H1 (cell line): ENCODE measurements at regions not wholly inside any gene's neighbourhood (a gene's known extent, or its start where the extent isn't known, plus 50 kb on each side); places are given as distances from the start of the nearest gene placed in this dataset.

ENCODE experiments used
- CTCF ChIA-PET: fragments of 300-600 bp; sonication (Branson Sonifier 250); formaldehyde crosslinking; loops from one replicate; lab custom pipeline; 2021; ENCODE audit not compliant: partially characterized antibody; lab: Charles Lee
- POLR2A ChIA-PET: fragments of 300-600 bp; sonication (Branson Sonifier 250); formaldehyde crosslinking; loops from one replicate; lab custom pipeline; 2021; ENCODE audit warnings: inconsistent platforms; ENCODE audit not compliant: partially characterized antibody; lab: Charles Lee
- DNase-seq, 2 experiments: peaks; one replicate each; pipeline versions ENCODE4 v3.0.0 to v3.0.0-alpha.2; 2010 to 2022; ENCODE audit warnings: low spot score in 2 of 2, low read depth in 1 of 2, mixed read lengths in 1 of 2
- FAIRE-seq: peaks from 2 replicates; lab custom pipeline; 2011; peaks lifted over from hg19 to GRCh38; lab: Jason Lieb, UNC
- H2AFZ ChIP-seq: 2 replicates; pipeline ENCODE4 v1.8.1; 2012; ENCODE audit warnings: low read length, inconsistent platforms
- H2AK5ac ChIP-seq: 2 replicates; pipeline ENCODE4 v1.6.1; 2013; ENCODE audit warnings: low read depth, low read length
- H2BK120ac ChIP-seq: replicated peaks from 2 replicates; pipeline ENCODE3; 2013; ENCODE audit warnings: low read depth, low read length, inconsistent platforms
- H2BK12ac ChIP-seq: 2 replicates; pipeline ENCODE4 v1.6.1; 2013; ENCODE audit warnings: low read depth, low read length
- H2BK15ac ChIP-seq: 2 replicates; pipeline ENCODE4 v1.6.1; 2013; ENCODE audit warnings: low read length
- H2BK20ac ChIP-seq: 2 replicates; pipeline ENCODE4 v1.6.1; 2013; ENCODE audit warnings: low read length
- H2BK5ac ChIP-seq: 2 replicates; pipeline ENCODE4 v1.6.1; 2013; ENCODE audit warnings: low read depth, low read length
- H3K14ac ChIP-seq: 2 replicates; pipeline ENCODE4 v1.6.1; 2013; ENCODE audit warnings: inconsistent platforms; ENCODE audit not compliant: insufficient read length
- H3K18ac ChIP-seq: 2 replicates; pipeline ENCODE4 v1.6.1; 2013; ENCODE audit warnings: low read length; ENCODE audit errors: extremely low read depth
- H3K23ac ChIP-seq: 2 replicates; pipeline ENCODE4 v1.6.1; 2013; ENCODE audit warnings: inconsistent platforms; ENCODE audit not compliant: insufficient read length
- H3K23me2 ChIP-seq: 2 replicates; pipeline ENCODE4 v1.6.1; 2013; ENCODE audit warnings: low read depth, low read length
- H3K27ac ChIP-seq: 2 replicates; pipeline ENCODE4 v1.6.1; 2011; ENCODE audit warnings: low read depth, low read length, inconsistent platforms
- H3K27me3 ChIP-seq, 4 experiments: replicated peaks in 1 of 4; 1 replicate in 1 of 4; 2 replicates in 3 of 4; pipeline versions ENCODE4 v1.6.1 to v1.8.1; 2011 to 2013; ENCODE audit warnings: low read length in 3 of 4, mild to moderate bottlenecking in 3 of 4, inconsistent platforms in 2 of 4, mixed read lengths in 2 of 4, moderate library complexity in 1 of 4; ENCODE audit not compliant: control insufficient read depth in 3 of 4, insufficient read depth in 3 of 4; ENCODE audit errors: extremely low read depth in 1 of 4
- H3K36me3 ChIP-seq, 4 experiments: 2 replicates each; pipeline versions ENCODE4 v1.6.1 to v1.8.1; 2011 to 2013; ENCODE audit warnings: mild to moderate bottlenecking in 4 of 4, low read length in 3 of 4, moderate library complexity in 2 of 4, control low read depth in 1 of 4, inconsistent platforms in 1 of 4; ENCODE audit not compliant: insufficient read depth in 4 of 4, control insufficient read depth in 2 of 4
- H3K4ac ChIP-seq: replicated peaks from 2 replicates; pipeline ENCODE3; 2013; ENCODE audit warnings: low read length, low read depth, mixed read lengths, inconsistent platforms; ENCODE audit not compliant: insufficient read length
- H3K4me1 ChIP-seq, 4 experiments: replicated peaks in 1 of 4; 1 replicate in 1 of 4; 2 replicates in 3 of 4; pipeline versions ENCODE4 v1.6.1 to v1.8.1; 2011 to 2013; ENCODE audit warnings: low read length in 3 of 4, inconsistent platforms in 2 of 4, mixed read lengths in 1 of 4; ENCODE audit not compliant: insufficient read depth in 4 of 4, control insufficient read depth in 3 of 4
- H3K4me2 ChIP-seq, 2 experiments: 2 replicates each; pipeline versions ENCODE4 v1.6.1 to v1.8.1; 2011 to 2013; ENCODE audit warnings: low read depth in 2 of 2, low read length in 2 of 2, control low read depth in 1 of 2, inconsistent platforms in 1 of 2, mild to moderate bottlenecking in 1 of 2; ENCODE audit not compliant: insufficient read depth in 1 of 2
- H3K4me3 ChIP-seq, 4 experiments: fragments of 200-600, 300-600 bp in 1 of 4; sonication (generic), shearing (Covaris generic), sonication (Bioruptor Twin) in 1 of 4; 2 replicates each; pipeline versions ENCODE4 v1.5.1 to v1.8.1; 2011 to 2016; ENCODE audit warnings: low read length in 4 of 4, low read depth in 3 of 4, control low read depth in 2 of 4, inconsistent platforms in 2 of 4, mild to moderate bottlenecking in 2 of 4, mixed read lengths in 1 of 4, moderate library complexity in 1 of 4; ENCODE audit not compliant: insufficient read depth in 2 of 4; ENCODE audit errors: extremely low read depth in 1 of 4
- H3K56ac ChIP-seq: replicated peaks from 2 replicates; pipeline ENCODE3; 2013; ENCODE audit warnings: low read depth, mild to moderate bottlenecking, mixed read lengths, low read length, inconsistent platforms; ENCODE audit not compliant: insufficient read length
- H3K79me1 ChIP-seq: 2 replicates; pipeline ENCODE4 v1.6.1; 2013; ENCODE audit warnings: low read depth, low read length, control low read depth
- H3K79me2 ChIP-seq, 2 experiments: 2 replicates each; pipeline versions ENCODE4 v1.6.1 to v1.8.1; 2012 to 2013; ENCODE audit warnings: low read length in 2 of 2, mild to moderate bottlenecking in 2 of 2, inconsistent platforms in 1 of 2; ENCODE audit not compliant: insufficient read depth in 2 of 2, control insufficient read depth in 1 of 2
- H3K9ac ChIP-seq, 4 experiments: replicated peaks in 1 of 4; 1 replicate in 1 of 4; 2 replicates in 3 of 4; pipeline versions ENCODE4 v1.6.1 to v1.8.1; 2011 to 2013; ENCODE audit warnings: low read depth in 3 of 4, low read length in 3 of 4, control low read depth in 2 of 4, mild to moderate bottlenecking in 2 of 4, moderate library complexity in 2 of 4, inconsistent platforms in 1 of 4; ENCODE audit errors: extremely low read depth in 1 of 4
- H3K9me3 ChIP-seq, 2 experiments: 2 replicates each; pipeline versions ENCODE4 v1.6.1 to v1.8.1; 2012 to 2013; ENCODE audit warnings: mild to moderate bottlenecking in 2 of 2, moderate library complexity in 2 of 2, control low read depth in 1 of 2, inconsistent platforms in 1 of 2, low read depth in 1 of 2, low read length in 1 of 2, mixed read lengths in 1 of 2; ENCODE audit not compliant: insufficient read depth in 2 of 2
- H4K20me1 ChIP-seq, 2 experiments: replicated peaks in 1 of 2; 2 replicates each; pipeline versions ENCODE3 to v1.8.1; 2011 to 2013; ENCODE audit warnings: inconsistent platforms in 2 of 2, low read length in 2 of 2, mild to moderate bottlenecking in 1 of 2; ENCODE audit not compliant: insufficient read depth in 2 of 2, control insufficient read depth in 1 of 2
- H4K5ac ChIP-seq: 2 replicates; pipeline ENCODE4 v1.6.1; 2013; ENCODE audit warnings: low read length, low read depth, mixed read lengths, inconsistent platforms; ENCODE audit not compliant: insufficient read length
- H4K8ac ChIP-seq: 2 replicates; pipeline ENCODE4 v1.8.0; 2013; ENCODE audit warnings: mild to moderate bottlenecking, moderate library complexity, low read length, inconsistent platforms; ENCODE audit not compliant: insufficient read depth; ENCODE audit errors: extremely low read depth
- H4K91ac ChIP-seq: replicated peaks from 2 replicates; pipeline ENCODE3; 2013; ENCODE audit warnings: low read length, mixed read lengths, inconsistent platforms; ENCODE audit not compliant: insufficient read length
- ATF2 ChIP-seq: IDR thresholded peaks from 2 replicates; pipeline ENCODE4 v1.6.1; 2012; ENCODE audit warnings: low read length, inconsistent platforms
- CEBPB ChIP-seq: IDR thresholded peaks from 2 replicates; pipeline ENCODE4 v1.6.1; 2012; ENCODE audit warnings: low read depth, low read length
- CHD2 ChIP-seq: IDR thresholded peaks from 2 replicates; pipeline ENCODE4 v1.6.1; 2012; ENCODE audit warnings: low read length, improper control_type of control experiment
- EGR1 ChIP-seq: IDR thresholded peaks from 2 replicates; pipeline ENCODE4 v1.6.1; 2011; ENCODE audit warnings: low read depth, low read length, borderline replicate concordance
- GABPA ChIP-seq: IDR thresholded peaks from 2 replicates; pipeline ENCODE4 v1.6.1; 2011; ENCODE audit warnings: mild to moderate bottlenecking, low read length, moderate library complexity, borderline replicate concordance; ENCODE audit not compliant: insufficient read depth
- KDM5A ChIP-seq: fragments of 200-600 bp; IDR thresholded peaks from 2 replicates; pipeline ENCODE4 v1.7.1; 2012; ENCODE audit warnings: mild to moderate bottlenecking, low read length, inconsistent platforms, mixed read lengths
- PHF8 ChIP-seq: fragments of 200-600 bp; sonication (generic); conservative IDR thresholded peaks from 2 replicates; pipeline ENCODE4 v1.7.1; 2012; ENCODE audit warnings: low read depth, mild to moderate bottlenecking, inconsistent platforms, low read length, moderate library complexity
- POU5F1 ChIP-seq: IDR thresholded peaks from 2 replicates; pipeline ENCODE4 v1.6.1; 2011; ENCODE audit warnings: low read depth, mild to moderate bottlenecking, low read length, moderate library complexity
- RAD21 ChIP-seq, 2 experiments: IDR thresholded peaks in 1 of 2; conservative IDR thresholded peaks in 1 of 2; 2 replicates each; pipeline ENCODE4 v1.6.1; 2011; ENCODE audit warnings: low read depth in 2 of 2, low read length in 2 of 2, improper control_type of control experiment in 1 of 2, inconsistent platforms in 1 of 2, mild to moderate bottlenecking in 1 of 2, moderate library complexity in 1 of 2
- RBBP5 ChIP-seq: IDR thresholded peaks from 2 replicates; pipeline ENCODE4 v1.7.1; 2012; ENCODE audit warnings: low read depth, mild to moderate bottlenecking, inconsistent platforms, low read length, moderate library complexity, borderline replicate concordance
- RXRA ChIP-seq: IDR thresholded peaks from 2 replicates; pipeline ENCODE4 v1.6.1; 2011; ENCODE audit warnings: low read depth, mild to moderate bottlenecking, low read length, moderate library complexity; ENCODE audit not compliant: insufficient read depth
- SIRT6 ChIP-seq: IDR thresholded peaks from one replicate; pipeline ENCODE4 v1.7.1; 2012; ENCODE audit warnings: low read length, inconsistent platforms
- SP4 ChIP-seq: IDR thresholded peaks from 2 replicates; pipeline ENCODE4 v1.6.1; 2012; ENCODE audit warnings: low read length, inconsistent platforms
- TBP ChIP-seq: IDR thresholded peaks from 2 replicates; pipeline ENCODE4 v1.6.1; 2011; ENCODE audit warnings: low read depth, low read length, improper control_type of control experiment
- WGBS, 2 experiments: shearing (Covaris generic) in 1 of 2; methylation state at CpG; one replicate each; pipeline versions ENCODE4 v1.1.6 to v1.1.7; 2013 to 2015; ENCODE audit warnings: low lambda C conversion rate in 2 of 2, mixed read lengths in 2 of 2, inconsistent platforms in 1 of 2, low coverage in 1 of 2, missing lambda C conversion rate in 1 of 2; ENCODE audit not compliant: insufficient replicate concordance in 2 of 2, insufficient coverage in 1 of 2, insufficient read length in 1 of 2; ENCODE audit errors: extremely low coverage in 1 of 2, missing lambda C conversion rate in 1 of 2; 5-methylcytosine and 5-hydroxymethylcytosine counted together

GRCh38 chrX:13261348-13261747, 58.5 kb downstream of the ATXN3L start:
- Histone ChIP-seq H3K36me3 (no peaks in the 10 kb centered on the region), H3K14ac (no peak overlapping the region), H2BK12ac (no peak overlapping the region), H3K9ac (no peak overlapping the region), H3K23ac (no peak overlapping the region), H3K27ac (no peak overlapping the region), H3K4me1 (peaks cover 0 to 1% (median 0%) of the 10 kb centered on the region in 4 experiments; a peak in 1 of 7 replicates), H3K4me2 (no peak overlapping the region), H2BK15ac (no peak overlapping the region), H3K79me2 (no peaks in the 10 kb centered on the region), H3K23me2 (no peaks in the 10 kb centered on the region), H3K4me3 (no peak overlapping the region), H4K8ac (no peak overlapping the region), H3K18ac (no peak overlapping the region), H4K20me1 (no peaks in the 10 kb centered on the region), H2AFZ (no peak overlapping the region), H2AK5ac (no peak overlapping the region), H2BK120ac (no peak overlapping the region), H2BK20ac (no peak overlapping the region), H3K56ac (no peak overlapping the region), H3K79me1 (no peaks in the 10 kb centered on the region), H3K9me3 (no peaks in the 10 kb centered on the region), H2BK5ac (no peak overlapping the region), H3K27me3 (no peaks in the 10 kb centered on the region), H4K91ac (no peak overlapping the region), H3K4ac (no peak overlapping the region), H4K5ac (no peak overlapping the region)
- ChIA-PET CTCF (no interaction called here), POLR2A (no interaction called here)
- 90% methylated on average over 5 of the region's 5 CpGs; no CpG with 5 or more reads in 1 of the 2 experiments for WGBS, 2 experiments
- DNase-seq (no peak), FAIRE-seq (no peak)
- TF ChIP-seq RBBP5 (no peak), RAD21 (IDR thresholded peaks at IDR 0.05 in 1 of 2, conservative IDR thresholded peaks at IDR 0.05 in 1 of 2; ENCODE audit: low read depth in 2 of 2, low read length in 2 of 2) (no peak), SP4 (no peak), CEBPB (no peak), RXRA (no peak), EGR1 (no peak), KDM5A (no peak), POU5F1 (no peak), SIRT6 (no peak), CHD2 (no peak), ATF2 (no peak), PHF8 (no peak), GABPA (no peak), TBP (no peak)
